ENCODE measurements at regions not wholly inside any gene's neighbourhood (a gene's known extent, or its start where the extent isn't known, plus 50 kb on each side); places are given as distances from the start of the nearest gene placed in this dataset.
"Not testable (repeated sequence)": the region's sequence is repeated elsewhere in the genome, so short reads cannot be mapped to it uniquely, and the experiment has no call there.

- not testable (repeated sequence) for TF ChIP-seq PHTF2 (CRISPR knock-in tag; IDR thresholded peaks at IDR 0.05); ZNF707 (CRISPR knock-in tag; conservative IDR thresholded peaks at IDR 0.05); FOXJ3 (CRISPR knock-in tag; IDR thresholded peaks at IDR 0.05); MTF1 (CRISPR knock-in tag; IDR thresholded peaks at IDR 0.05; ENCODE audit: borderline replicate concordance); CREBBP (IDR thresholded peaks at IDR 0.05; ENCODE audit: low read depth, low read length); ZNF41 (CRISPR knock-in tag; conservative IDR thresholded peaks at IDR 0.05)
Observed at GRCh38 chr16:60647388-60647787, 1388.8 kb downstream of the CDH8 start.
